ENCODE measurements at regions not wholly inside any gene's neighbourhood (a gene's known extent, or its start where the extent isn't known, plus 50 kb on each side); places are given as distances from the start of the nearest gene placed in this dataset.
A peak's percentile ranks its signal among the peaks of the same experiment; 100 is the strongest.
"Not testable (repeated sequence)": the region's sequence is repeated elsewhere in the genome, so short reads cannot be mapped to it uniquely, and the experiment has no call there.

DNA sequence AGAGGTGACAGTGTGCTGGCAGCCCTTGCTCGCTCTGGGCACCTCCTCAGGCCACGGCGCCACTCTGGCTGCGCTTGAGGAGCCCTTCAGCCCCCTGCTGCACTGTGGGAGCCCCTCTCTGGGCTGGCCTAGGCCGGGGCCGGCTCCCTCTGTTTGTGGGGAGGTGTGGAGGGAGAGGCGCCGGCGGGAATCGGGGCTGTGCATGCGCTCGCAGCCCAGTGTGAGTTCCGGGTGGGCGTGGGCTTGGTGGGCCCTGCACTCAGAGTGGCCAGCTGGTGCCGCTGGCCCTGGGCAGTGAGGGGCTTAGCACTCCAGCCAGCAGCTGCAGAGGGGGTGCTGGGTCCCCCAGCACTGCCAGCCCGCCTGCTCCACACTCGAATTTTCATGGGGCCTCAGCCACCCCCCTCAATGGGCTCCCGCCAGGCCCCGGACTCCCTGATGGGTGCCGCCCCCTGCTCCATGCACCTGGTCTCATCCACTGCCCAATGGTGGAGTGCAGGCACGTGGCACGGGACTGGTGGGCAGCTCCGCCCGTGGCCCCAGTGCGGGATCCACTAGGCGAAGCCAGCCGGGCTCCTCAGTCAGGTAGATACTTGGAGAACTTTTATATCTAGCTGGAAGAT is 96.7 kb upstream of the BET1 start:
- no peak overlapping the region for H3K4me3 ChIP-seq (ENCODE audit: low read depth, low read length)
- DNase-seq (ENCODE audit: low read depth): no peak

DNA sequence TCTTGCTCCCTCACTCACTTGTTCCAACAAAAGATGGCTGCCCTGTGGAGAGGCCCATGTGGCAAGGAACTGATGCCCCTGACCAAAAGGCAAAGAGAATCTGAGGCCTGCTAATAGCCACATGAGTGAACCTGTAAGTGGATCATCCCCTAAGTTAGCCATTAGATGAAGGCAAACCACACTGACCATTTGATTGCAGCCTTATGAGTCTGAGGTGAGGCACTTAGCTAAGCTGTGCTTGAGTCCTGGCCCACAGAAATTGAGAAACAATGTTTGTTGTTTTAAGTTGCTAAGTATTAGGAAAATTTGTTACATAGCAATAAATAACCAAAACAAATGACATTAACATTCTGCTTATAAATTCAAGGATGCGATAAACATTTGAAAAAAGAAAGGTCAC is 100.1 kb upstream of the BET1 start:
- no peak for DNase-seq (ENCODE audit: low read depth)
- H3K4me3 ChIP-seq (ENCODE audit: low read depth, low read length): no peak overlapping the region

DNA sequence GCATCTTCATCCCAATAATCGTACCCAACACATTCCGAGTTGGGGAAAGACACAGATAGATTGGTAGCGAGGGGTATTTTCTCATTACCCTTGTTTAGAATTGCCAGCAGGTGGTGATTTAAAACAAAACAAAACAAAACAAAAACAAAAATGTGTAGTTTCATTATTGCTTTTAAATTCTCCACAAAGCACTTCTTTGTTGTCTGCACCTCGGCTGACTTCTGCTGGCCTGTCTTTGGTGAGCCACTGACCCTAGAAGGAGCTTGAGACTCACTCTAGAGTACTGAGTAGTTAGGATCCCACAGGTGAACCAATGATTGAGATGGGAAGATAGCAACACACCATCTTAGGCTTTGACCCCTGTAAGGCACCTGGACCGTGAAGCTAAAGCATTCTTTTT is 105.4 kb upstream of the BET1 start:
- no peak for DNase-seq (ENCODE audit: low read depth)
- no peak overlapping the region for H3K4me3 ChIP-seq (ENCODE audit: low read depth, low read length)

DNA sequence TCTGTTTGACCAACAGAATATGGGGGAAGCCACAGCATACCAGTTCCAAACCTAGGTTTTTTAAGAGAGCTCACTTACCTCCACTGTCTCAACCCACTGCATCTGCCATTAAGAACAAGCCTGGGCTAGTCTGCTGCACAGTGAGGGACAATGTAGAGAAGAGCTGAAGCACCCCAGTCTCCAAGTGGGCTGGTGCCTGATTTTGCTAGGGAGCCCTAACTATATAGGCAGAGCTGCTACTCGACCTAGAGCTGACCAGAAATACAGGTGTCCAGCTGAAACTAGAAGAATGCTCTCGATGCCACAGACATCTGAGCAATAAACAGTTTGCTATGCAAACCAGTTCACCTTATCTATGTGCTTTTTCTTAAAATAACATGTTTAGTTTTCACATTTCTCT is 106.9 kb upstream of the BET1 start:
- DNase-seq (ENCODE audit: low read depth): no peak

DNA sequence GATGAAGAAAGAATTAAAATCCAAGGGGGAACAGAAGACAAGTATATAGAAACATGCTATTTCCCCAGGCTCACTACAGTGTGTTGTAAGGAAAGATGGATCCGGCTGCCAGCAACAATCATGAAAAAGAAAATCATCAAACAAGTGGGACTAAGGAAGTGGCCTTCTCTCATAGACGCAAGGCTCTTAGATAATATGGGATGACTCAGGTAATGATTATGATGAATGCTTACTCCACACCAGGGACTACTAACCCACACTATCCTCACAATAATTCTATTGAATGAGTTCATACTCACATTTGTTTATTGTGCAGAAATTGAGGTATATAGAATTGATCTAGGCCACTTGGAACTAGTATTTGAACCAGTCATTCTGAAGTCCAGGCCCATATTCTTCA is 111.2 kb upstream of the BET1 start:
- no peak for DNase-seq (ENCODE audit: low read depth)
- no peak overlapping the region for H3K4me3 ChIP-seq (ENCODE audit: low read depth, low read length)

More for the DNA sequence above, 106.9 kb upstream of the BET1 start:
- H3K4me3 ChIP-seq (ENCODE audit: low read depth, low read length): no peak overlapping the region

DNA sequence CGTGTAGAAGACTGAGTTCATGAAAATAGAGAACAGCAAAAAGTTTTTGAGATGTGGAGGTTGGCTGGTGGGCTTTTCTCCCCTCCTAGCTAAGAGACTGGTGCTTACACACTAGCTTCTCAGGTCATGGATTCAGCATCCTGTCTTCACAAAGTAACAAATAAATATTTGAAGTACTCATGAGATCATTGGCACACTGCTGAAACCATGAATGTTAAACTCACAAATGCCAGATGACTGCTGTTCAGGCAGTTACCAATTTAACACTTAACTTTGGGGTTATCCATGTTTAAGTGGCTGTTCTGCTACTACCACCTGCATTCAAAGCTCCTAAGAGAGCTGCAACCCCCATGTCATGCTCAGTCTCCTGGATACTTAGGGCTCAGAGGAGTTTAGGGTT is 119.0 kb upstream of the BET1 start:
- no peak overlapping the region for H3K4me3 ChIP-seq (ENCODE audit: low read depth, low read length)
- no peak for DNase-seq (ENCODE audit: low read depth)

DNA sequence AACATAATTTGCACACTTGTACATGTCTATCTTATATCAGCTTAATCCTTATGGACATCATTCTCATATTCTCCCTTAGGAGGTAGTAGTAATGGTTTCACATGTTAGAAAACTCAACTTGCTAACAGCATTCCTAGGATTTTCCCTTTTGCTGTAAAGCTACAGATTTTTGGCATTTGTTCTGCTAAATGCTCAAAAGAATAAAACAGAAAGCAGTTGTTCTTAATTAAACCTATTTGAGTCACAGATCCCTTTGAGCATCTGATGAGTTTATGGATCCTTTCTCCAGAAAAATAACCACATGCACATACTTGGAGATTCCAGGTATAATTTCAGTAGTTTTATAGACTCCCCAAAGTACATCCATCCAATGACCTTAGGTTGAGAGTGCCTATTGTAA is 122.9 kb upstream of the BET1 start:
- H3K4me3 ChIP-seq (ENCODE audit: low read depth, low read length): no peak overlapping the region
- DNase-seq (ENCODE audit: low read depth): no peak

DNA sequence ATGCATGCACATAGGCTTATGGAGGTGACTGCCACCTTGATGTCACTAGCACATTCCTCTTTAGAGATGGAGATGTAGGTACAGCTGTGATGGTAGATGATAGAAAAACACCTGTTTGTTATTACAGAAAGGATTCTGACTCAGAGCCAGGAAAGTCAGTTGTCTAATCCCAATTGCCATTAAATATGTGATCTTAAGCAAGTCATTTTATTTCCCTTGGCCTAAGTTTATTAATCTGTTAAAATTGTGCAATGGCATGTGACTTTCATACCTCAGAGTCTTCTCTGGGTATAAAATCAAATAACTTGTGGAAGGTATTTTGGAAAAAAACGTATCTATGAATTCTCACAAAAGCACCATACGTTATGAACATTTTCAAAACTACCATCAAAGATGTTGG is 123.9 kb upstream of the BET1 start:
- H3K4me3 ChIP-seq (ENCODE audit: low read depth, low read length): no peak overlapping the region
- DNase-seq (ENCODE audit: low read depth): no peak

DNA sequence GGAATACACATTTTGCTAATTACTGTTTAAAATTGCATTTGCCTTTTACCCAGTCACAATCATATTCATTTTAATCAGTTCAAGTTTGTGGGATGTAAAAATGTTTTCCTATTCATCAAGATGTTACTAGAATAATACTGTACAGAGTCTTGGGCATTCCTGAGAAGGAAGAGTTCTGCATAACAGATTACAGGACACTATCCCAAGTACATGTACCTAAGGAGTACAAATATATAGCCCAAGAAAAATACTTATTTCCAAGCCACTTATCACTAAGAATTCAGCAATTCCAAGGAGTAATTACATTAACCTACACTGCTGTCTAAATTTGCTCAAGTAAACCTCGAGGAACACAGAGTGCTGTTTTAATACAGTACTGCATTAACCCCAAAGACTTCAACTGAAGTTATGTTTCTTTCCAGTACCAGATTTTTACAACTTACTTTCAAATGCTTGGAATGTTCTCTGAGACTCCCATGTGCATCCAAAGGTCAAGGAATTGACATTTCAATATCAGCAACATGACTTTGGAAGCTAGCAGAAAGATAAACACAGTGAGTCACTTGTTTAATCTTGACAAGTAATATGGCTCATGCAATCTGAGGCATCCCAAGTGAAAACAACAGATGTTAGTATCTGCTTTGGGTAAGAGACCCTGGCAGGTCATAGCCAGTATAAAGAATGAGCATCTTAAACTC is 125.4 kb upstream of the BET1 start:
- DNase-seq (ENCODE audit: low read depth): peak; percentile 91

DNA sequence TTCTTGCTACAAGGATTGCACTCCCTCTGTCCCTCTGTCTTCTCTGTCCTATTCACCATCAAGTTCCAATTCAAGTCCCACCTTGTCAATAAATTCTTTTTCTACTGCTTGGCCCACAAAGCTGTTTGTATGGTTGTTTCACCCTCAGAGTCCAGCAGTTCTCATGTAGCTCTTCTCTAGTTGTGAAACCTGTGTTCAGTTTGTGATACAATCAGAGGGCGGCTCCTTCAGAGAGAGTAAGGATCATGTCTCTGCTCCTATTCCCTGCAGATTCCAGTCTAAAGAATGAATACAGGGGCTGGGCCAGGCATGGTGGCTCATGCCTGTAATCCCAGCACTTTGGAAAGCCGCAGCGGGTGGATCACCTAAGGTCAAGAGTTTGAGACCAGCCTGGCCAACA is 126.6 kb upstream of the BET1 start:
- no peak overlapping the region for H3K4me3 ChIP-seq (ENCODE audit: low read depth, low read length)
- no peak for DNase-seq (ENCODE audit: low read depth)

More for the DNA sequence above, 125.4 kb upstream of the BET1 start:
- no peak overlapping the region for H3K4me3 ChIP-seq (ENCODE audit: low read depth, low read length)

DNA sequence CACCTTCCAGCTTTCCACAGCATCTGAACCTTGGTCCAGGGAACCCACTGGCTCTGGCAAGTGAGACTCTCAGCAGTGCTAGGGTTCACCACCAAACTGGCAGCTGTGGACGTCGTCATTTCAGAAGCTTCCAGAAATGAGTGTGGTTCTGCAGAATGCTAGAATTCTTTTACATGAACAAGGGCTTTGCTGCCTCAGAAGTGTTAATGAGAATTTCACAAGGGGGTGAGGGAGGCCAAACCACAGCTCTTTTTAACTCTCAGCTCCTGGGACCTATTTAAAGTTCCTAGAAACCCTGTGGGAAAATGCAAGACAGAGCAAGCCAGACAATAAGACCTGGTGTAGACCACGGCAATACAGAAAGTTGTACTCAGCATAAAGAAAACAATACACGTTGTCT is 129.3 kb upstream of the BET1 start:
- DNase-seq (ENCODE audit: low read depth): peak; percentile 83
- H3K4me3 ChIP-seq (ENCODE audit: low read depth, low read length): no peak overlapping the region

DNA sequence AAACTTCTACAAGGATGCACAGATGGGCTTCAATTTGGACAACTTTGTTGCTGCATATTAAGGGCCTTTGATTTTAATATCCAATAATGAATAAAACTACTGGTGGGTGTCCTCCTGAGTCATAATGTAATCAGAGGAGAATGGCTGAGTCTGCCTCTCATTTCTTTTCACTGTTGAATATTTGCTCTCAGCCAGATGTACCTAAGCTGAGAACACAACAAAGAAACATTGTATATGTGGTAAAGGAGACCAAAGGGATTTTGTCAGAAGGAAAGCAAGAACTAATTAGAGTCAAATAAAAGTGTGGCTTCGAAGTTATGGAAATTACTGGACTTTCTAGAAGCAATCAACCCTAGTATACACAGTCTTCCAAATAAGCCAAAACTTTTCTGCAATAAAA is 131.0 kb upstream of the BET1 start:
- no peak for DNase-seq (ENCODE audit: low read depth)
- H3K4me3 ChIP-seq (ENCODE audit: low read depth, low read length): no peak overlapping the region

DNA sequence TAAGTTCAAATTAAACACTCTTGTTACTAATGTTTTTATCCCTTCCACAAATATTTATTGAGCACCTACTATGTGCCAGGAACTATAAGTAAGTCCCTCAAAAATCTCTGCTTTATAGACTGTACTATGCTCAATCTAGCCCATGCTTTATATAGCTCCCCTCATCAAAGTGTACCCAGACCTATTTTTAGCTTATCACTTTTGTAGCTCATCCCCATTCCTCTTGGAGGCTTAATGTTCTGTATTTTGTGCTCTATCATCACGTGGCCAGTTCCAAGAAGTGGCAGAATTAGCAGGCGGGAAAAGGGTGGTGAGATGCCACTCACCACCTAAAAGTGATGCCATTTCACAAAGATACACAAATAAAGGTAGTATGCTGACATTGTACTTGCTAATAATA is 138.1 kb upstream of the BET1 start:
- no peak overlapping the region for H3K4me3 ChIP-seq (ENCODE audit: low read depth, low read length)
- DNase-seq (ENCODE audit: low read depth): no peak

DNA sequence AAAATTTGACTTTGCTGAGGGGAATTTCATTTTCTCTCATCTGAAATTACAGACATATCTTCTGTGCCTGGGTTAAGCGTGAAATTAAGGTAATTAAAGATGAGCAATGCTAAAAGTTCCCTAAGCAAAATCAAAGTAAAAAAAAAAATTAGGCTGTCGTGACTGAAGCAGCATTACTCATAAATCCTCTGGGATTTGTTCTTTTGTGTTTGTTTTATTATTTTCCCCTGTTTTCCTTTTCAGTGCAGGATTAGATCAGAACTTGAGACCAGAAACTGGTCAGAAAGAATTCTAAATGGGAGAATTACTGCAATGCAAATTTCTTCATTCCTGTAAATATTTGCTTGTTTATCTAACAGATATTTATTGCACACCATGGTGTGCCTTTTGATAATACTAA is 141.4 kb upstream of the BET1 start:
- peak; percentile 31 for DNase-seq (ENCODE audit: low read depth)
- H3K4me3 ChIP-seq (ENCODE audit: low read depth, low read length): no peak overlapping the region

DNA sequence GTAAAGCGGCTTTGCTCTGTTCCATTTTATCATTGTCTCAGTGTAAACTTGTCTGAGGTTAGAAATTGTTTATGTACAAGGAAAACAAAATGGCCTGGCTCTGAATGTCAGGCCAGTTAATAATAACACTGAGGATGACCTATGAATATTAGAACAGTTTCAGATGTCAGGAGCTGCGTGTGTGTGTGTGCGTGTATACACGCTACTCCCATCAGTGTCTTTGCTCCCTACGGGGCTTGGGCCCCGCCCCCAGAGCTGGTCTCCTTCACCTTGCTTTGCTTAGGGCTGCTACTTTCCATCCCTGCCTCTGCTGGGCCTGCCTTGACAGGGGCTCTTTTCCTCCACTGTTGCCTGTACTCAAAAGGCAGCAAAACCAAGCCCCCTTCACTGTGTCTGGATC is 142.3 kb upstream of the BET1 start:
- no peak for DNase-seq (ENCODE audit: low read depth)
- no peak overlapping the region for H3K4me3 ChIP-seq (ENCODE audit: low read depth, low read length)

DNA sequence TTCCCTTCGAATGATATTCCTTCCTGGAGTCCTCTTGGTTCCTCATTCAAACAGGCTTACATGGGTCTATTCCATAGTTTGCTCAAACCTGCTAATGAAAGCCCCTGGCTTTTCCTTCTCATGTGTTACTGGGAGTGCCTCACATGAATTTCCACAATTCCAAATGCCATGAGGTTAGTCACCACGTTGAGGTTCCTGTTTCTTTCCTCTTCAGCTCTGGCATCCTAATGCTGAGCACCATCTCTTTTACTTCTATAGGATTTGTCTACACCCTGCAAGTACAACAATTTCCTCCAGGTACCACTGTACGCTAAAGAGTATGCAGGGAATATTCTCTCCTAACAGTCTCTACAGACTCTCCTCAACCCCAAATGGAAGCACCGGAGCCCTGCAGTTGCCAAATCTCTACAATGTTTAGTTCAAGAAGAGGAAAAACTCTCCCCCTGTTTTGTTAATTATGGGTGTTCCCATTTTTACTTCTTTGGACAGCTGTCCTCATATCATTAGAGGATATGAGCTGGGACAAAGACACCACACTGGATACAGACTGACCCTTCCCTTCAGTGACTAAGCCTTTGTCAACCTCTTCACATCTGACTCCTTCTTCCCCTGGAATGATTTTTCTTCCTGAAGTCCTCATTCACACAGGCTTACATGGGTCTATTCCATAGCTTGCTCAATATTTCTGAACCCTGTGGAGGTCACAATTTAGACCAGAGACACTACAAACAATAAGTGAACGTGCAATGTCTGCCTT is 145.8 kb upstream of the BET1 start:
- no peak for DNase-seq (ENCODE audit: low read depth)
- H3K4me3 ChIP-seq (ENCODE audit: low read depth, low read length): no peak overlapping the region

DNA sequence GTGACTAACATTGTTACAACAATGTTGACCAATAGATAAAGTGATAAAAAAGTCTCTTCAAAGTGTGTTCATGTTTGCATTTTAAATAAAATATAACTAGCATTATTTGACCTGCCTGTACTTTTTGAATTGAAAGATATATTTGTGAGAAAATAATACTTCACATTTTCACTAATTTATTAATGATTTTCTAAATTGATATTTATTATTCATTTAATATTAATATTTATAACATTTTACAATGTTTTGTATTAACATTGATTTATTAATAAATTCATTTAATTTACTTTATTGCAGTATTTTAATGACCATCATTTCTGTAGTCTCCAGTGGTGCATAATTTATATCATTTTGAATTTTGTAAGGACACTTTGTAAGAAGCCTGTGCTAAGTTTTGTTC is 150.0 kb upstream of the BET1 start:
- H3K4me3 ChIP-seq (ENCODE audit: low read depth, low read length): no peak overlapping the region
- DNase-seq (ENCODE audit: low read depth): no peak

DNA sequence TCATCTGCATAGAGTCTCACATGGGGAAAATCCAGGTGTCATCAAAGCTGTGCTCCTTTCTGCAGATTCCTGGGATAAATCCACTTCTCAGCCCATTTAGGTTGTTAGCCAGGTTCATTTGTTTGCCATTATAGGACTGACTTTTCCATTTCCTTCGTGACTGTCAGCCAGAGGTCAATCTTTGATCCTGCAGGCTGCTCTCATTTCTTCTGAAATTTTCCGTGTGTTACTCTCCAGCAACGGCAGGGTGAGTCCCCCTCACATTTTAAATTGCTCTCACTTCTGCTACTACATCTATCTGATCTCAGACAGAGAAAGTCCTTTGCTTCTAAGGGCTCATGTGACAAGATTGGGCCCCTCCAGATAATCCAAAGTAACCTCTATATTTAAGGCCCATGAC is 150.7 kb upstream of the BET1 start:
- no peak overlapping the region for H3K4me3 ChIP-seq (ENCODE audit: low read depth, low read length)
- no peak for DNase-seq (ENCODE audit: low read depth)

DNA sequence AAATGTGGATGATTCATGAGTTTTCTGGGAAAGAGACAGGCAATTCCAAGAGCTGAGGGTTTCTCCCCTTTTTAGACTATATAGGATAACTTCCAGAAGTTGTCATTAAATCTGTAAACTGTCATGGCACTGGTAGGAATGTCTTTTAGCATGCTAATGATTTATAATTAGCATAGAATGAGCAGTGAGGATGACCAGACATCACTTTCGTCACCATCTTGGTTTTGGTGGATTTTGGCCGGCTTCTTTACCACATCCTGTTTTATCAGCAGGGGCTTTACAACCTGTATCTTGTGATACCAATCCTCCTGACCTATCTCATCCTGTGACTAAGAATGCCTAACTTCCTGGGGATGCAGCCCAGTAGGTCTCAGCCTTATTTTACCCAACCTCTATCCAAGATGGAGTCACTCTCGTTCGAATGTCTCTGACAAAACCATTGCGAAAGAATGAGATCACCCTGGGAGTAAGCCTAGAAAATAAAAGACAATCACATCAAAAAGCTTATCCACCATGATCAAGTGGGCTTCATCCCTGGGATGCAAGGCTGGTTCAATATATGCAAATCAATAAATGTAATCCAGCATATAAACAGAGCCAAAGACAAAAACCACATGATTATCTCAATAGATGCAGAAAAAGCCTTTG is 153.6 kb upstream of the BET1 start:
- H3K4me3 ChIP-seq (ENCODE audit: low read depth, low read length); DNase-seq (ENCODE audit: low read depth): not testable (repeated sequence)

DNA sequence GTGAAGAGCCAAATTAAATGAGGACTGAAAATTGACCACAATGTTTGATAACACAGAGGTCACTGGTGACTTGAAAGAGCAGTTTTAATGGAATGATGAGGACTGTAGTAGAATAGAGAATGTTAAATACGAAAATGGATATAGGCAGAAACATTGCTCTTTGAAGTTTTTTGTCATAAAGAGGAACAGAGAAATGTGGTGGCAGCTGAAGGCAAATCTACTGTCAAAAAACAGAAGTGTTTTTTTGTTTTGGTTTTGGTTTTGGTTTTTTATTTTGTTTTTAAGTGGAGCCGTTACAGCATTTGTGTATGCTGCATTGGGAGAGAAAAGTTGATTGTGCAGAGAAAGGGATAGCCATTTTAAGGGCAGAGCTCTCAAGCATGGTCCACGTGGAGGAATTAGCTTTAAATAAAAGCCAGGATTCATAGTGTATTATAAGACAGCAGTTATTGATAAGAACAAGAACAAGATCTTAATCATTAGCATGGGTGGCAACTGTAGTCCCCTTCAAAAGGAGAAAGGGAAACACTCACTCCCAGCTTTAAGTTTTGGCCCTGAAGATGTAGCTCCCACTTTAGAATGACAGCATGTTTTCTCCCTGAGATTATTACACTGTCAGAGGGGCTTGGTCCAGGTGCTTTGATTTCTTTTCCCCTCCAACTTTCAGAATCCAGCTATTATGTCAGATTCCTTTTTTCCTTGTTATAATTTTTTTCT is 156.7 kb upstream of the BET1 start:
- no peak overlapping the region for H3K4me3 ChIP-seq (ENCODE audit: low read depth, low read length)
- no peak for DNase-seq (ENCODE audit: low read depth)
